ENCODE measurements at regions not wholly inside any gene's neighbourhood (a gene's known extent, or its start where the extent isn't known, plus 50 kb on each side); places are given as distances from the start of the nearest gene placed in this dataset.

DNA sequence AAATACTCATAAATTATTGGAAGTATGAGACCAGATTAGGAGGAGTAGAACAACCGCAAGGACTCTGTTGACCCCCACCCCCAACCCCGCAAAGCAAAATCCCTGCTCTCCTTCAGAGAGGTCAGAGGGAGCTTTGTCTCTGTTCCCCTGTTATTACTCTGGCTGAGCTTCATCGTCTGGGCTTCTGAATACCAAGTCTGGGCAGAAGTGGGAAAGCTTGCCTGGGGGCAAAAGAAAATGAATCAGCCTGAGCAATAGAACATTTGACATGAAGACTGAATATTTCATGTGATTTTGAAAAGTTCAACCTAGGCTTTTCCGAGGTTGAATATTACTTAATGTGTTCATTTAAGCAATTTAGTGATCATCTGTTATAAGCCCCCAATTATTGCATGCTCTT, 114.6 kb upstream of the ARHGAP28 start:
- no peak for DNase-seq

DNA sequence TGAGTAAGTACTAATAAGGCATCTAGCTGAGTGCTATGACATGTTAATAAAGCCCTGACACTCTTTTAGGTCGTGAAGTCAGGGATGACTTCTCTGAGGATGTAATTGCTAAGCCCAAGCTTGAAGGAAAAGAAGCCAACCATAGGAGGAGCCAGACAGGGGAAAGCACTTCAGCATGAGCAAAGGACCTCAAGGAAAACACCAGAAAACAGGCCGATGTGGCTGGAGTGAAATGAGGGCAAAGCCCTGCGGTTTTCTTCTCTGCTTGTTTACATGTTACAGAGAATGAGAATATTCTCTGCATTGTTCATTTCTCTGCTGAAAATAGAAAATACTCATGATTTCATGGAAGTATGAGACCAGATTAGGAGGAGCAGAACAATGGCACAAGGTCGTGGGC, 112.5 kb upstream of the ARHGAP28 start:
- DNase-seq = peak; percentile 20

DNA sequence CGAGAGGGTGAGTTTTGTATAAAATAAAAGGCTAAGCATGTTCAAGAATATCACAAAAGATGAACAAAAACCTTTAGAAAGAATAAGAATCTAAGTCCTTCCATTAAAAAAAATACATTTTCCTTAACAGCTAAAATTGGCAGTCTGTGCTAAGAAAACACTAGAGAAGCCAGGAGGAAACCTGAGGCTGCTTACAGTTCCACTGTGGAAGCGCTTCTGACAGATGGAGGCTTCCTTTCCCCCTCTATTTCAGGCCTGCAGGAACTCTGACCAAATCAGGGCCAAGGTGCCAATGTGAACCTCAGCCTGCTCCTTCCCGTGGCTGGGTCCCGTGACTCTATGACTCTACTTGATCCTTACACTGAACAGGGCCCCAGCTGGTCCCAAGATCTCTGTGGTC, 108.1 kb upstream of the ARHGAP28 start:
- DNase-seq = no peak

DNA sequence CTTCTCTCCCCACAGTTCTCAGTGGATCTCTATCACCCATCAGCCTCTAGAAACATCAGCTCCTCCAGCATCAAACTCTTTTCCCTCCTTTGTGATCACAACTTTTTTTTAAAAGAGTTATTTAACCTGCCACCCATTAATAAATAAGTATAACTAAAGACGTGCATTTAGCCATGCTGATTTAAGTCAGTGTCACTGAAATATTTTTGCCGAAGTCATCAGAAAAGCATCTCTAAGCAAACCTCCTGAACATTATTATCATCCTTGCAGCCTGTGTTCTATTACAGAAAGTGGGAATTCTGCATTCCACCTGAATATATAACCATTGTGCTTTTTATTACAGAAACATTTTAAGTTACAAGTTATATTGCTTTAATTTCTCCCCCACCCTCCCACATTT, 106.2 kb upstream of the ARHGAP28 start:
- DNase-seq = no peak

DNA sequence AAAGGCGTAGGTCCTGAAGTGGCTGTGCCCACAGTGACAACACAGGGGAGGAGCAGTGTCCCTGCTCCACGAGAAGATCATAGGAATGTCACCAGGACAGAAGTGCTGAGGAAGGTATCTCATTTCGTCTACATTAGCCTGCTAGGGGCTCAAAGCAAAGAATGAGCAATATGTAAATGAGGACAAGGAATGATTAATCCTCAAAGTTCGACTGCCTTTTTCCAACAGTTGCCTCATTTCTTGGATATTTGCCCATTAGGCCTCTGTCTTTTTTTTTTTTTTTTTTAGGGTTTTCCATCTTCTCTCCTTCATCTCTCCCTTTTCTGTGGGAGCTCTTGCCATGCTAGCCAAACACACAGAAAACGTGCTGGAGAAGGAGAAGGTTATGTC, 105.2 kb upstream of the ARHGAP28 start:
- DNase-seq = peak; percentile 80

DNA sequence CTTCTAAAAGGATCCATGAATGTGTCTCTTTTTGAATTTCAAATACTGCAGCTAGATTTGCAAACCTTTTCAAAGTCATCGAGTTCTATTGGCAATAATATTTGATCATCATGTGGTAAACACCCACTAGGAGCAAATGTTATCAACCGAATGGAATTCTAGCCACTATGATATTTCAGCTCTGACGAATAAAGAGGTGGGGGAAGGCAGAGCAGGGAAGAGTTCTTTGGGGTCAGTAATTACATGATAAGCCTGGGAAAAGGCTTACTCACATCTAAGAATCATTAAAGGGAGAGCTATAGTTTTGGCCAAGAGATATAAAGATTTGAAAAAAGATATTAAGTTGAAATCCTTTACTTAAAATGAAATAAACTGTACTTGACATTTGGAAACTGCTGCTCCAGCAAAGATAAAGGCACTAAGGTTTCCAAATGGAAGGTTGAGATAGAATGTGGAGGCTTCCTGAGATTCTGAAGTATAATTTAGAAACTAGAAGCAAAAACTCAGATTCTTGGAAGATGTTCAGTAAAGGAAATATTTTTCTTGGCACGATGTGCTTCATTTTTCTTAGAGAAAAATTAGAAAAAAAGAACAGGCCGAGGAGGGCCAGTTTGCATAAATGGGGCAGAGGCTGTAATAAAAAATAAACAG, 104.7 kb upstream of the ARHGAP28 start:
- DNase-seq = peak; percentile 49

DNA sequence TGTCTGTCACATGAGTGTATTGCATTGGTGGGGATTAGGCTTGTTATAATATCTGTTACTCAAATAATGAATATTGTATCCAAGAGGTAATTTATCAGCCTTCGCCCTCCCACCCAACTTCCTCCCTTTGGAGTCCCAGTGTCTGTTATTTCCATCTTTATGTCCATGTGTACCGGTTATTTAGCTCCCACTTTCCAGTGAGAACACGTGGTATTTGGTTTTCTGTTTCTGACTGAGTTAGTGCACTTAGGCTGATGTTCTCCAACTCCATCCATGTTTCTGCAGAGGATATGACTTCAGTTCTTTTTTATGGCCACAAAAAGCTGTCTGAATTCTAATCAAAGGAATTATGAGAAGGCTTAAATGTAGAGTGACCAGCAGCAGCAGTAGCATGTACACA, 104.0 kb upstream of the ARHGAP28 start:
- DNase-seq = no peak

DNA sequence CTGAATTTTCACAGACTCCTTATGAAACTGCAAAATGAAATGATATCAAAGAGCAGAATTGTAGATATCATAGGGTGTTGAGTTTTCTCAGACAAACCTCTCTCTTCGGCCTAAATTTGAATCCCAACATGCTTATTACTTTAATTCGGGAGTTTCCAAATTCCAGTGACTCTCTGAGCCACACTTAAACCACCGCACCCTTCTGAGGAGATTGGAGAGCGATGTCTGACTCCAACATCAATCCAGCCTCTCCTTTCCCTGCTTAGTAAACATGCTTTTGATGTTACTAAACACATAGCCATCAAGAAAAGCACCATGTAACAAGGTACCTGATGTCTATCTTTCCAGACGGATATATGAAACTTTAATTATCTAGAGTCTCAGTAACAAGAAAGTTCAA, 103.1 kb upstream of the ARHGAP28 start:
- no peak for DNase-seq

DNA sequence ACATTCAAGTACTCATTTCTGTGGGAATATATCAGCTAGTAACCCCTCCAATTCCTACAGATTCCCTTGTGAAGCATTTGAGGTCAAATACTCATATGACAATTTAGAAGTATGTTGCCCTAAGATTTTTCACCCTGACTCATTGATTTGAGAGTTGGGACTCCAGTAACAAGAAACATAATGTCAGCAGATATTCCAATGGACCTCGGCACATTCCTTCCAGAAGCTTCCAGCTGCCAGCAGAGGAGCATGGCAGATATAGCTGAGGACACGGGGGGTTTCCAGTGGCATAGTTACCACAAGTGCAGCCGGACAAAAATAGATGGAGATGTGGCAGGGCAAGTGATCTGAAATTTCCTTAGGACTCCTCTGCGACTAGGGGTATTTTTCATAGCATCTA, 101.9 kb upstream of the ARHGAP28 start:
- DNase-seq = peak; percentile 50

DNA sequence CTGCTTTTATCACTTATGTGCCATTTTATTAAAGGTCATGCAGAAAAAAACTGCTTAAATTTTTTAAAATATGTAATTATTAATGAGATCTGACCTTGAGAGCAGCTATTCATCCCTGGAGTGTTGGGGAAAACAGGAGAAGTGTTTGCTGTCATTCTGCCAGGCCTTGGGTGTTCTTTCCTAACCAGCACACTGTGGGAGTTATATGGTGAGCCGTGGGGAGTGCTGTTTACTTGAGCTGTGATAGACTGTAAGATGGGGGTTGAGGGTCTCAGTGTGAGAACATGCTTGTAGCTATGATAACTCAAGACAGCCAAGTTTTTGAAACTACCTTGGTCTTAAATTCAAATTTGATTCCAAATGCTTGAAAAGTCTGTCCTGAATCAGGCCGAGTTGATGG, 101.3 kb upstream of the ARHGAP28 start:
- DNase-seq = no peak

DNA sequence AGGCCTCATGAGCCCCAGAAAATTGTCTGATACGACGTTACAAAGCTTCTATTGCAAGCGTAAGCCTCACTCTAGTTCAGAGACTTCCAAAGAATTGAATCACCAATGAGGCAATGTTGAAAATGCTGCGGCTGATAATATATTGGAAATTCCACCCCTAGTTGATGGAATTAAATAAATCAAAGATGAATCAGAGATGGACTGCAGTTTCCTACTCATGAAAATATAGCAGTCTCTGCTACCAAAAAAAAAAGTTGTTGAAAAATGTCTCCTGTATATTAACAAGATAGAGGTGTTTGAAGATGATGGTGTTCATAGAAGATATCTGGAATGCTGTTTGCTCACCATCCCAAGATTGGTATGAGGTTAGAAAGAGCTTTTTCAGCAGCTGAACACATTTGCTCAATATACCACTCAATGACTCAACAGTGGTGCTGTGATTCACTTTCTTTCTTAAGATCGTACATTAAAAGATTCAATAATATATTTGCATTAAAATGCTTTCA, 99.8 kb upstream of the ARHGAP28 start:
- DNase-seq = peak; percentile 86

DNA sequence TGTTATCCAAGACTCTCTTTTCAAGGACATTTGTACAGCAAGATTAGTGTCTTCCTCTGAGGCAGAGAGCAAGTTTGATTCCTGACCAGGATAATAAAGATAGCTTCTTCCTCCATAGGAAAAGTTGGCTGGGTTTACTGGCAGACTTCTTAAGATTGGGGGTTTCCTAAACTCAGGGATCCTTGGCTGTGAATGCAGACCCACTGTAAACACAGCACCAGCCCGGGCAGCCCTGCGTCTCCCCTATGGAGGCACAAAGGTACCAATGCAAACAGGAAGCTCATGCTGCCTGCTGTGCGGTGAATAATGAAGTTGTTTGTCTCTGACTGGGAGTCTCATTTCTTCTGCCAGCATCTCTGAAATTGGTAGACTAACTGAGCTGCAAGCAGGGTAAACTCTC, 96.2 kb upstream of the ARHGAP28 start:
- no peak for DNase-seq

DNA sequence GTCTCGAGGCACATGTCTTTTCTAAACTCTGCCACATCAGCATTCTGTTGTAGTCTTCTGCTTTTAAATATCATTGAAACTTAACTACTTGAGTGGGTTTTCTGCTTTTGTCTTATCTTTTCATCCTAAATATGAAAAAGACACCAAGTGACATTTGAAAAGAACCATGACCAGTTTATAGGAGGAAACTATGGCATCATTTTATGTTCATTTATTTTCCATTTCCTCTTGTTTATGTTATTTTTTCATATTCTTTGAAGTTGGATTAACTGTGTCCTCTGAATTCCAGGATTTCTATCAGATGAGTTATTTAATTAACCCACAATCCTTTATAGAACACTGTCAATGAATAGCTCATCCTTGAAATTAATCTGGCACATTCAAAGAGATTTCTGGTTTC, 93.4 kb upstream of the ARHGAP28 start:
- DNase-seq = no peak

DNA sequence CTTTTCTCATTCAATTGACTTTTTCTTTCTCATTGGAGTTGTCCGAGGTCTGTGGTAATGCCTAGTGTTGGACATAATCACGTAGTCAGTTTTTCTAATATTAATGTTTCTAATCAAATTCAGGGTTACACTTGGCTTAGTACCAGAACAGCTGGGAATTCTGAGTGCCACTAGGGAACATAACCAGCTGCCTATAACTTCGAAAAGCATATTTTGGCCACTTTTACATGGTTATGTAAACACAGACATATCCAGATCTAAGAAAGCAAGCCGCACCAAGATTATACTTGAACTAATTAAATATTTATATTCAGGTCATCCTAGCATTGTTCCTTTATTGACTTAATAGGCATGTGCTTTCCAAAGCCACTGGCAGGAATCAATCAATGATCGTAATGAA, 91.1 kb upstream of the ARHGAP28 start:
- no peak for DNase-seq

DNA sequence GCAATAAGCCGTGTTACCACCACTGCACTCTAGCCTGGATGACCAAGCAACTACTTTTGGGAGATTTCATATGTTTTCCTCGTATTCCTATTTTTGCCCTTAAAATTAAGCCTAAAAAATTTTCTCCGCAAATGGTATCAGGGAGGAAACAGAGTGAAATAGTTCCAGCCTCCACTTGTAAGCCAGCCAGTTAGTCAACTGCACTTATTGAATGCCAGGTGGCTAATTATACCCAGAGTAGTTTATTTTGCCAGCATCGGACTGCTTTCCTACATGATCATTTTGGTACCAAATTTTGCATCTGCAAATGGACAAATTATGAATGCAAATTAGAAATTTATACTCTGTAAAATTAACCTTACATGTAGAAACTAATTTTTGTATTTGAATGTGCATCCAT, 90.2 kb upstream of the ARHGAP28 start:
- no peak for DNase-seq

DNA sequence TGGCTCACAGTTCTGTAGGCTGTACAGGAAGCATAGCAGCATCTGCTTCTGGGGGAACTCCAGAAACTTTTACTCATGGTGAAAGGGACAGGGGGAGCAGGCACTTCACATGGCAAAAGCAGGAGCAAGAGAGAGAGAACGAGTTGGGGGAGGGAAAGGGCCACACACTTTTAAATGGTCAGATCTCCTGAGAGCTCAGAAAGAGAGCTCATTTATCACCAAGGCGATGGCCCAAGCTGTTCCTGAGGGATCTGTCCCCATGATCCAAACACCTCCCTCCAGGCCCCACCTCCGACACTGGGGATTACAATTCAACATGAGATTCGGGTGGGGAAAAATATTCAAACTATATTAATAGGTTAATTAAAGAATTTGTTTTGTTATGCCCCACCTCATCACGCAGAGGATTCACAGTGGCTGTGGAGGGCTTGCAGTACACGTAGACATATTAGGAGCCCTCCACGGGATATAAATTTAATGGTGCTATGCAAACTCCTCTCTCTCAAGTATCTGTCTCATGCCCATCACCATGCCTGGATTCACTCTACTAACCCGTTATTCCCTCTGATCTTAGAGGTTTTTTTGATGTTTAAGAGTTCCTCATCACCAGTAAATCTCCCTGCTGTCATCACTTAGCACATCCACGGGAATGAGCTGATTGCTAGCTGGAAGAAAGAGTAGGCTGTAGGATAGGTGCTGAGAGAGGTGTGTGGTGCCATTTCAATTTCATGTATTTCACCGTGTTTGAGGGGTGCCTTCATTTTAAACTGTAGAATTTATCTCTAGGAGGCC, 84.5 kb upstream of the ARHGAP28 start:
- DNase-seq = no peak

DNA sequence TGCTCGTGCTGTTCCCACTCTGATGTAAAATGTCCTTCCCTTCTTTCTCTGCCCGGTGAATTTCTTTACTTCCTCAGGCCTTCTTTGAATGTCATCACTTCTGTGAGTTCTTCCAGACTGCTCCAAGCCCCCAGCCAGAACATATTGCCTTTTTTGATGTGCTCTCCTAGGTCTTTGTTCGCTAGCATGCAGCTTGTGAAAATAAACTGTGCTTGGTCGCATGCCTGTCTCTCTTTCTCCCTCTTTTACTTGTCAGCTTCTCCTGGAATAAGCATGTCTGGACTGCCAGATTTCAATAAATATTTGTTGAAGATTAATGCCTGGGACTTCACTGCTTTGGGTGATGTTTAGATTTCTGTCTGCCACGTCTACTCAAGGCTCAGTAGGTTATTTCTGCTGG, 82.7 kb upstream of the ARHGAP28 start:
- DNase-seq = no peak

DNA sequence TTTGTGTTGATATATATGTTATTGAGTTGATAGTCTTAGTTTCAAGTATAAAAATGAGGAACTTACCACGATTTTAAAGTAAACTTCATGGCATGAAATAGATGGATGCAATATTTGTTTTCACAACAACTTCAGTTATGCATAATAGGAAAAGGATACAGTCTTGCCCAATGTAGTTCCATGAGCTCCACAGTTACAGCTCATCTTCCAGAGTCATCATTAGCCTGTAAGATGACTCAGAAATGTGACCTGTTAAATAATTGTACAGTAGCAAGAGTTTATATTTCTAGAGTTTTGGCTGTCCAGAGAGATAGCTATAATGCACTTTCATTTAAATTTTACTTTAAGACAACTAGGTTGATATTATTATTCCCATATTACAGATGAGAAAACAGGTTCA, 80.9 kb upstream of the ARHGAP28 start:
- DNase-seq = peak; percentile 55

DNA sequence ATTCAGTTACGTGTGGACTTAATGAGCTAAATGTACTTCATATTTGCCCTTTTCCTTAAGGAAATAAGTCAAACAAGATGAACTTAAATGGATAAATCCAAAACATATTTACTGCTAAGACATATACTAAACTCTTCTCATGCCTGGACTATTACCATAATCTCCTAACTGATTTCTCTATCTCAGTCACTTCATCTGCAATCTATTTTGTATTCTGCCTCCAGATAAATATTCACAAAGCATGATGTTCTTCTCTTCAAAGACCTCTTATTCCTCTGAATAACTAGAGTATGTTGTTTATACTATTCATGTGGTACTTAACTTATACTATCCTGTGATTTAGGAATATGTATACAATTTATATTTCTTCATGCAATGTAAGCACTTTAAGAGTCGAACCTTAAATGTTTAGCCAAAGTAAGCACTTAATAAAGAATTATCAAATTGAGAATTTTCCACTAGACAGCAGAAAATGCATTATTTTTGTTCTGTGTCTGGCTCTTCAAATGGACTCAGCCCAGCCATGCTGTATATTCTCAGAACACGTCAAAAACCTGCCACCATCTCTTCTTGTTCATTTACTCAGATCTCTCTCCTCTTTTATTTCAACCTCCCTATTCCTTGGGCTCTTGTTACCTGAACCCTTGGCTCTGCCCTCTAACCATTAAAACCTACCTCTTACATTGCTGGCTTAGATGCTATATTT, 79.9 kb upstream of the ARHGAP28 start:
- no peak for DNase-seq

DNA sequence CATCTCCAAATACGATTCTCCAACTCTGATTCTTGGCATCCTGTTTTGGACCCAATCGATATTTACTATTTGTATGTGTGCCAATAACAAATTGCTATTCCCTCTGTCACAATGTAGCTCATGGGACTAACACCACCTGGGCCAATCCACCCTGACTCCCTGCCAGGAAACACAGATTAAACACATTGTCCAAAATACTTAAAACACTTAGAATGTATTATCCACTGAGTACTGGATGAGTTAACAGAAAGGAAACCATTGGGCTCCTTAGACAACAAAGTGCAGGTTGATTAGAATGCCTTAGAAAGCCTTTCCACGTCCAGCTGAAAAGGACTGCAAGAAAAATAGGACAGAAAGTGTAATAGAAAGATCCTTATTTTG, 79.4 kb upstream of the ARHGAP28 start:
- no peak for DNase-seq

DNA sequence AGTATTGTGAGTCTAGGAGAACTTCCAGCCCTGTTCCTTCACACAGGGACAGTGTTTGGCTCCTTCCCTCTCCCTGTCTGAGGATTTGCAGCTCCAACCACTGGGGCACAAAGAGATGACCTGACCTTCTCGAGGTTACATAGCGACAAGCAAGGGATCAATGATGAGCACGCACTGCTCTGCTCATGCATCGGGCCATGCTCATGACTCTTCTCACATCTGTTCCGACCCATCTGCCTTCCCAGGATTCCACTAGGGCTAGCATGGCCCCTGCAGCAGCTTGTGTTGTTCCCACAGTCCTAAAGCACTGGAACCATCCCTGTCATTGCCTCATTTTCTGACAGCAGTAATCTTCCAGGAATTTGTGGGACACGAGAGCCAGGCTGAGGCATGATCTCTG, 78.8 kb upstream of the ARHGAP28 start:
- DNase-seq = no peak

DNA sequence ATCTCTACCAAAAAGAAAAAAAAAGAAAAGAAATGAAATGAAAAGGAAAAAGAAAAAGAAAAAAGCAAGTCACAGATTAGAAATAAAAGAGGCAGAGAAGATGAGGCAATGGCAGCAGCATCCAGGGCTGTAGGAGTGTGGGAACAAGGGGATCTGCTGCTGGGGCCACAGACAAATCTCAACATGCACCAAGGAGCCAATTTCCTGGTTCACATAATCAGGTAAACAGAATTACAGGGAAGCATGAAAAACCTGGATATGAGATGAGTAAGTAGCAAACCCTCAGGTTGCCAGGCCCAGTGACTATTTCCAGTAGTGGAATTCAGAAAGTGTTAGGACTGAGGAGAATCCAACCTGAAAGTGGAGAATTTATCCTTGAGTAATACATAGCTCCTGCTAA, 77.4 kb upstream of the ARHGAP28 start:
- DNase-seq = no peak

DNA sequence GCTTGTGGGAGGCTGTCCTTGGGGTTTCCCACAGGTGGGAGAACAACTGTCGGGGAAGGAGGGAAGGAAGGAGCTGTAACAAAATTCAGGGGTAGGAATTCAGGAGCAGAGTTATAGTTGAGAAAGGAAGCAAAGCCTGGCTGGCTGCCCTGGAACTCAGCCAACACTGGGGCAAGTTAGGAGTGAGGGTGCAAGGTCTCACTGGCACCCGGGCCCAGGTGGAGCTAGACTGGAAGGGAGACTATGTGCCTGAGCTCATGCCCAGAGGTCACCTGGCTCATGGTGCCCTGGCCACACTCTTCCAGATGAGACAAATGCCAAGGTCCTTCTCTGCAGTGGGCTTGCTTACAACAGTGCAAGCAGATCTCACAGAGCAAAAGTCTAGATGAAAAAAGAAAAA, 75.6 kb upstream of the ARHGAP28 start:
- DNase-seq = no peak
